ENCODE measurements at regions not wholly inside any gene's neighbourhood (a gene's known extent, or its start where the extent isn't known, plus 50 kb on each side); places are given as distances from the start of the nearest gene placed in this dataset.

- POLR2A ChIA-PET (ENCODE audit: unreplicated experiment) = no interaction called here
- intact Hi-C loops (cut with micrococcal nuclease; ENCODE audit: unreplicated experiment) = no loop called here
- Histone ChIP-seq H4K20me1 (ENCODE audit: insufficient read depth) (no peaks in the 10 kb centered on the region), H3K36me3 (ENCODE audit: low read depth) (no peaks in the 10 kb centered on the region), H3K79me2 (ENCODE audit: low read depth) (no peaks in the 10 kb centered on the region), H3K4me3 (no peak overlapping the region), H3K9me2 (ENCODE audit: insufficient read depth) (no peaks in the 10 kb centered on the region), H3K27me3 (ENCODE audit: insufficient read depth, low read depth) (no peaks in the 10 kb centered on the region), H3K9me3 (ENCODE audit: insufficient read depth, low read depth) (no peaks in the 10 kb centered on the region), H3K27ac (no peak overlapping the region), H3F3A (ENCODE audit: insufficient read depth, low read depth) (no peaks in the 10 kb centered on the region), H3K4me2 (no peak overlapping the region), H3K4me1 (replicated peaks; ENCODE audit: insufficient read depth) (no peaks in the 10 kb centered on the region), H2AFZ (no peak overlapping the region)
- DNase-seq = no peak
- no peak for TF ChIP-seq EZH2 (IDR thresholded peaks at IDR 0.05; ENCODE audit: low read depth)
- TF ChIP-seq CTCF (conservative IDR thresholded peaks at IDR 0.05) = no peak
- BruUV-seq (replicated peaks) = no TSS peak
- CTCF ChIA-PET = no interaction called here
Measured at GRCh38 chr5:118088448-118088847, 899.9 kb downstream of the DTWD2 start.

GRCh38 chr5:118076490-118076889 is 911.9 kb downstream of the DTWD2 start:
- H3K27ac ChIP-seq = no peak overlapping the region
- no peaks in the 10 kb centered on the region for H3K36me3 ChIP-seq (ENCODE audit: low read depth)
- no peaks in the 10 kb centered on the region for H3K9me2 ChIP-seq (ENCODE audit: insufficient read depth)
- no peaks in the 10 kb centered on the region for H4K20me1 ChIP-seq (ENCODE audit: insufficient read depth)
- no peaks in the 10 kb centered on the region for H3K4me1 ChIP-seq (replicated peaks; ENCODE audit: insufficient read depth)
- no peaks in the 10 kb centered on the region for H3K79me2 ChIP-seq (ENCODE audit: low read depth)
- H3K27me3 ChIP-seq (ENCODE audit: insufficient read depth, low read depth) = no peaks in the 10 kb centered on the region
- no TSS peak for BruUV-seq (replicated peaks)
- no peak for TF ChIP-seq CTCF (conservative IDR thresholded peaks at IDR 0.05)
- no peak for TF ChIP-seq EZH2 (IDR thresholded peaks at IDR 0.05; ENCODE audit: low read depth)
- intact Hi-C loops (cut with micrococcal nuclease; ENCODE audit: unreplicated experiment) = no loop called here
- ChIA-PET POLR2A (ENCODE audit: unreplicated experiment) (no interaction called here), CTCF (no interaction called here)
- no peak overlapping the region for H3K4me2 ChIP-seq
- H3K9me3 ChIP-seq (ENCODE audit: insufficient read depth, low read depth) = no peaks in the 10 kb centered on the region
- DNase-seq = no peak
- H3F3A ChIP-seq (ENCODE audit: insufficient read depth, low read depth) = no peaks in the 10 kb centered on the region
- H2AFZ ChIP-seq = no peak overlapping the region
- no peak overlapping the region for H3K4me3 ChIP-seq

GRCh38 chr5:118070041-118070440 is 918.3 kb downstream of the DTWD2 start:
- H3K4me2 ChIP-seq = no peak overlapping the region
- TF ChIP-seq CTCF (conservative IDR thresholded peaks at IDR 0.05) = no peak
- no peak for TF ChIP-seq EZH2 (IDR thresholded peaks at IDR 0.05; ENCODE audit: low read depth)
- intact Hi-C loops (cut with micrococcal nuclease; ENCODE audit: unreplicated experiment) = no loop called here

More at GRCh38 chr5:118070041-118070440, 918.3 kb downstream of the DTWD2 start:
- Histone ChIP-seq H4K20me1 (ENCODE audit: insufficient read depth) (no peaks in the 10 kb centered on the region), H3K4me1 (replicated peaks; ENCODE audit: insufficient read depth) (no peaks in the 10 kb centered on the region), H3K36me3 (ENCODE audit: low read depth) (no peaks in the 10 kb centered on the region), H3F3A (ENCODE audit: insufficient read depth, low read depth) (no peaks in the 10 kb centered on the region), H3K79me2 (ENCODE audit: low read depth) (no peaks in the 10 kb centered on the region), H3K9me3 (ENCODE audit: insufficient read depth, low read depth) (no peaks in the 10 kb centered on the region), H3K4me3 (no peak overlapping the region), H3K9me2 (ENCODE audit: insufficient read depth) (no peaks in the 10 kb centered on the region), H3K27me3 (ENCODE audit: insufficient read depth, low read depth) (no peaks in the 10 kb centered on the region), H3K27ac (no peak overlapping the region), H2AFZ (no peak overlapping the region)
- ChIA-PET POLR2A (ENCODE audit: unreplicated experiment) (no interaction called here), CTCF (no interaction called here)
- no peak for DNase-seq
- no TSS peak for BruUV-seq (replicated peaks)
